ENCODE measurements at regions not wholly inside any gene's neighbourhood (a gene's known extent, or its start where the extent isn't known, plus 50 kb on each side); places are given as distances from the start of the nearest gene placed in this dataset.

DNA sequence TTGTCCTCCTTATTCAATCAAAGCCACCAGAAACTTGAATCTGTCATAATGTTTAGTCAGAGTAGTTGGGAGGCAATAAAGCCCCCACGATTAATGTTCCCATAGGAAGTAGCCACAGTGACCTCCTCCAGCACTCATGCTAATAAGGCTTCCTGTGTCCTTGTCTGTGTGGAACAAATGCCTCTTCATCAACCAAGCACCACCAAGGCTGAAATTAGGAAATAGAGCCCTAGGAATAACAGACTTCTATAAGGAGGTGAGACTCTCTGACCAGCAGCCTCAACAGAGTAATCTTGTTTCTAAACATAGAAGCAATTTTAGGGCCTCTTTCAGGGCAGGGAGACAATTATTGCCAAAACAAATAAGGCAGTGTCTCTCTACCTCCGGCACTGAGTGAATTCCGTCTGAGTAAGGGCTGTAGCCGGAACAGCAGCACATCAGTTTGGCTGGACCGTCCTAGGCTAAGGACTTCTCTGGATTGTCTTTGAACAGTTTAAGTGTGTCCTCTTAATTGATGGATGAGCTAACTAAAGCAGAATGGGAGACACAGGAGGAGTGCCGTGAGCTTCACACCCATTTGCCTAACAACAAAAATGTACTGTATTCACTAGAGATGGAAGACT, 329.2 kb upstream of the HAND2 start:
- no peaks in the 10 kb centered on the region for H3K79me2 ChIP-seq (ENCODE audit: control insufficient read depth, insufficient read depth, low read length, unreplicated experiment)
- no peaks in the 10 kb centered on the region for H3K4me1 ChIP-seq (ENCODE audit: control insufficient read depth, insufficient read depth, low read length, unreplicated experiment)
- H2AFZ ChIP-seq (ENCODE audit: low read length, unreplicated experiment) = no peak overlapping the region
- H3K27me3 ChIP-seq (ENCODE audit: insufficient read depth, low read length) = no peaks in the 10 kb centered on the region
- no peak overlapping the region for H3K27ac ChIP-seq (ENCODE audit: low read depth, low read length)
- no peaks in the 10 kb centered on the region for H3K36me3 ChIP-seq (ENCODE audit: insufficient read depth, low read length)
- H3K4me3 ChIP-seq (ENCODE audit: low read depth, low read length) = no peak overlapping the region

DNA sequence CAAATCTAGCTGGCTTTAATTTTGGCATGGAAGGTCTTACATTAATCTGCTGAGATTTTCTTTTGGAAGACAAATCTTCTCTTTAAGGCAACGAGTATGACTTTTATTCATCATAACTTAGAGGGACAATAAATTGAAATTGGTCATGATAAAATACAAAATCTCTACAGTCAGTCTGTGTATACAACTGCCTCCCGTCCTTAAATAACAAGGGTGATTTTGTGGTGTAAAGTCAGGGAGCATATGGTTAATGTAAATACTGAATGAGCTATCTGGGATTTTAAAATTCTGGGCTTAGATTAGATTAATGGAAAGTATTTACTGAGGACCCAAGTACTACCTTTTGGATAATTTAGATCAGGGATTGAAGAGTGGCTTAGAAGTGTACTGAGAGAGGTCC, 328.4 kb upstream of the HAND2 start:
- Histone ChIP-seq H3K27ac (ENCODE audit: low read depth, low read length) (no peak overlapping the region), H3K27me3 (ENCODE audit: insufficient read depth, low read length) (no peaks in the 10 kb centered on the region), H3K79me2 (ENCODE audit: control insufficient read depth, insufficient read depth, low read length, unreplicated experiment) (no peaks in the 10 kb centered on the region), H3K4me3 (ENCODE audit: low read depth, low read length) (no peak overlapping the region), H3K4me1 (ENCODE audit: control insufficient read depth, insufficient read depth, low read length, unreplicated experiment) (no peaks in the 10 kb centered on the region), H3K36me3 (ENCODE audit: insufficient read depth, low read length) (no peaks in the 10 kb centered on the region), H2AFZ (ENCODE audit: low read length, unreplicated experiment) (no peak overlapping the region)

DNA sequence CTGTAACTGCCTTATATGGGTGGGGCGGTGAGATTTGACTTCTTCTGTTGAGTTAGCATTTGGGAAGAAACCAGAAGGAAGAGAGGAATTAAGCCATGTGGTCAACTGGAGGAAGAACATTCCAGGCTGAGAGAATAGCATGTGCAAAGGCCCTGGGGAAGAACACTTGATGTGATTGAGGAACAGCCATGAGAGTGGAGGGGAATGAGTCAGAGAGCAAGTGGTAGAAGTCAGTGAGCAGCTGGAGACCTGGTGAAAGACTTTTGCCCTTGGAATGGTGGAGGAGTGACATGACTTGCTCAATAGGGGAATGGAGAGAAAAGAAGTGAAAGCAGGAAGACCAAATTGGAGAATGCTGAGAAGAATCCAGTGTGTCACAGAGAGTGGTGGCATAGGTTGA, 327.8 kb upstream of the HAND2 start:
- no peaks in the 10 kb centered on the region for H3K27me3 ChIP-seq (ENCODE audit: insufficient read depth, low read length)
- no peak overlapping the region for H3K27ac ChIP-seq (ENCODE audit: low read depth, low read length)
- no peaks in the 10 kb centered on the region for H3K36me3 ChIP-seq (ENCODE audit: insufficient read depth, low read length)
- H3K79me2 ChIP-seq (ENCODE audit: control insufficient read depth, insufficient read depth, low read length, unreplicated experiment) = no peaks in the 10 kb centered on the region
- no peaks in the 10 kb centered on the region for H3K4me1 ChIP-seq (ENCODE audit: control insufficient read depth, insufficient read depth, low read length, unreplicated experiment)
- H2AFZ ChIP-seq (ENCODE audit: low read length, unreplicated experiment) = no peak overlapping the region
- H3K4me3 ChIP-seq (ENCODE audit: low read depth, low read length) = no peak overlapping the region

DNA sequence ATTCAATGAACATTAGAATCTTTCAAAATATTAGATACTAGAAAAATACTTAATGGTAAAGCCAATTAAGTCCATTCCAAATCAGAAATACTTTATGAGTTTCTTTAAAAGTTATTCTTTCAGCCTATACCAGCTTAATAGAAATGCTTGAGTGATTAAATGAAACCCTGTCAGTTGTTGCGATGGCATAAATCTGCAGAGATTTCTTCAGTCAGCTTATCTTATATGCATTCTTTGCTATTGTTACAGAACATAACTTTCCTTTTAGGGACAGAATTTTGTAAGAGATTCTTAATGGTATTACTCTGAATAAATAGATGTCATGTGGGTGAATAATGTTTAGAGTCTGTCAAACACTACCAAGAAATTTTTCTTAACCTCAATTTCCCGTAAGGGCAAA, 325.0 kb upstream of the HAND2 start:
- Histone ChIP-seq H2AFZ (ENCODE audit: low read length, unreplicated experiment) (no peak overlapping the region), H3K27ac (ENCODE audit: low read depth, low read length) (no peak overlapping the region), H3K4me1 (ENCODE audit: control insufficient read depth, insufficient read depth, low read length, unreplicated experiment) (no peaks in the 10 kb centered on the region), H3K36me3 (ENCODE audit: insufficient read depth, low read length) (no peaks in the 10 kb centered on the region), H3K27me3 (ENCODE audit: insufficient read depth, low read length) (no peaks in the 10 kb centered on the region), H3K4me3 (ENCODE audit: low read depth, low read length) (no peak overlapping the region), H3K79me2 (ENCODE audit: control insufficient read depth, insufficient read depth, low read length, unreplicated experiment) (no peaks in the 10 kb centered on the region)

DNA sequence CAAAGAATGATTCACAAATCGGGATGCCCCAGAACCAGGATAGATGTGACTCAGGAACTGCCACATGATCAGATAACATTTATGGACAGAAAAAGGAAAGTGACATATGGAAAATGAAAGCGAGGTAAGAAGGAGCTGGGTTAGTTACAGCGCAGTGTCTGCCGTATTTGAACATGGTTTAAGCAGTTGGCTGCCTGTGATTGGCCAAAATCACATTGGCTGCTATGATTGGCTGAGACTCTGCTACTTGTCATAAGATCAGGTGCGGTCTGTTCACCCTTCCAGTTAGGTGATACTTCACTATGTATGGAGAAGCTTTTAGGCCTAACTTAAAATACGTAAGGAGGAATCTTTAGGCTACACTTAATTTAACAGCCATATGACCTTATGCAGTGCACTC, 322.7 kb upstream of the HAND2 start:
- no peak overlapping the region for H3K27ac ChIP-seq (ENCODE audit: low read depth, low read length)
- H3K4me3 ChIP-seq (ENCODE audit: low read depth, low read length) = no peak overlapping the region
- no peaks in the 10 kb centered on the region for H3K79me2 ChIP-seq (ENCODE audit: control insufficient read depth, insufficient read depth, low read length, unreplicated experiment)

DNA sequence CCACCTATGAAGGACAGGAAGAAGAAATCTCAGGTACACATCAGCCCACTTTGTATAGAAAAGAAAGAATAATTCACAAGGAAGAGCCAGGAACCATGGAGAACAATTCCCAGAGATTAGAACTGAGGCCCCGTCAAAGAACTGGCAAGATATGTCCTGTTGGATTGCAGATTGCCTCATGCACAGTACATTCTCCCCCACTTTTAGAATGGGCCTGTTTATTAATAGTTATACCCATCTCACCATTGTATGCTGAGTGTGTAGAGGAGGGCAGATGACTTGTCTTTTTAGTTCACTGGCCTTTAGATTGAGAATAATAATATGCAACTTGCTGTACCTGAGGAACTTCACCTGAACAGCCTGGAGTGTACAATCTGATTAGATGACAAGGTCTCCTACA, 315.6 kb upstream of the HAND2 start:
- Histone ChIP-seq H3K4me1 (ENCODE audit: control insufficient read depth, insufficient read depth, low read length, unreplicated experiment) (no peaks in the 10 kb centered on the region), H3K36me3 (ENCODE audit: insufficient read depth, low read length) (no peaks in the 10 kb centered on the region), H3K4me3 (ENCODE audit: low read depth, low read length) (no peak overlapping the region), H2AFZ (ENCODE audit: low read length, unreplicated experiment) (no peak overlapping the region), H3K27ac (ENCODE audit: low read depth, low read length) (no peak overlapping the region), H3K79me2 (ENCODE audit: control insufficient read depth, insufficient read depth, low read length, unreplicated experiment) (no peaks in the 10 kb centered on the region), H3K27me3 (ENCODE audit: insufficient read depth, low read length) (no peaks in the 10 kb centered on the region)

More for the DNA sequence above, 322.7 kb upstream of the HAND2 start:
- Histone ChIP-seq H3K36me3 (ENCODE audit: insufficient read depth, low read length) (no peaks in the 10 kb centered on the region), H2AFZ (ENCODE audit: low read length, unreplicated experiment) (no peak overlapping the region), H3K27me3 (ENCODE audit: insufficient read depth, low read length) (no peaks in the 10 kb centered on the region), H3K4me1 (ENCODE audit: control insufficient read depth, insufficient read depth, low read length, unreplicated experiment) (no peaks in the 10 kb centered on the region)

DNA sequence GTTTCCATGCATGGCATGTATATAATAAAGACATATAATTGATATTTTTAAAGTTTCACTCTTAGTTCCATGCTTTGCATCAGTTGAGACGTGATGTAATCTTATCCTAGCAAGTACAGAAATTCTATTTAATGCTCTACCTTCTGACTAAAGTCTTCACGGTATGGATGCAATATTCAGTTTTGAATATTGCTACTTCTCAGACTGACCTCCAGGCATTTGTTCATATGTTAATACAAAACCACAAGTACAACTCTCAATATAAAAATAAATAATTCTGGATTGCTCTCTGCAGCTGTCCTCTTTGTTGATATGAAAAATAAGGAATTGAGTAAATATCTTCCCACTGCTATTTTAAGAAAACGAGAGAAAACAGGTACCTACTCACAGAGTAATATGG, 309.8 kb upstream of the HAND2 start:
- H3K79me2 ChIP-seq (ENCODE audit: control insufficient read depth, insufficient read depth, low read length, unreplicated experiment) = no peaks in the 10 kb centered on the region
- no peaks in the 10 kb centered on the region for H3K36me3 ChIP-seq (ENCODE audit: insufficient read depth, low read length)
- no peak overlapping the region for H2AFZ ChIP-seq (ENCODE audit: low read length, unreplicated experiment)
- no peaks in the 10 kb centered on the region for H3K27me3 ChIP-seq (ENCODE audit: insufficient read depth, low read length)
- H3K4me1 ChIP-seq (ENCODE audit: control insufficient read depth, insufficient read depth, low read length, unreplicated experiment) = no peaks in the 10 kb centered on the region
- no peak overlapping the region for H3K4me3 ChIP-seq (ENCODE audit: low read depth, low read length)
- H3K27ac ChIP-seq (ENCODE audit: low read depth, low read length) = no peak overlapping the region

DNA sequence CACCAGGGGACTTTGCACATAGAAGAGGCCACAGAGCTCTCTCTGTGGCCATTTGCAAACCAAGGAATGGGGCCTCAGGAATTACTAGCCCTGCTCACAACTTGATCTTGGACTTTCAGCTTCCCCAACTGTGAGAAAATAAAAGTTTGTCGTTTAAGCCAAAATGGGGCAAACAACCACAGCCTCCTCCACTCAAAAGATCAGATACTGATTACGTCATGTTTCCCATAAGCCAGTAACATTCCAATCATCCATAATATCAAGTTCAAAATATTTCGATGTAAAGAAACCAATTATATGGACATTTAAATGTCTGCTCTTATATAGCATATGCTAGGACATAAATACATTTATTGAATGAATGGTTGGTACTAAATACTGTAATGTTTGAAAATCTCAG, 307.5 kb upstream of the HAND2 start:
- Histone ChIP-seq H3K4me3 (ENCODE audit: low read depth, low read length) (no peak overlapping the region), H3K27me3 (ENCODE audit: insufficient read depth, low read length) (no peaks in the 10 kb centered on the region), H3K79me2 (ENCODE audit: control insufficient read depth, insufficient read depth, low read length, unreplicated experiment) (no peaks in the 10 kb centered on the region), H3K27ac (ENCODE audit: low read depth, low read length) (no peak overlapping the region), H3K36me3 (ENCODE audit: insufficient read depth, low read length) (no peaks in the 10 kb centered on the region), H3K4me1 (ENCODE audit: control insufficient read depth, insufficient read depth, low read length, unreplicated experiment) (no peaks in the 10 kb centered on the region), H2AFZ (ENCODE audit: low read length, unreplicated experiment) (no peak overlapping the region)

DNA sequence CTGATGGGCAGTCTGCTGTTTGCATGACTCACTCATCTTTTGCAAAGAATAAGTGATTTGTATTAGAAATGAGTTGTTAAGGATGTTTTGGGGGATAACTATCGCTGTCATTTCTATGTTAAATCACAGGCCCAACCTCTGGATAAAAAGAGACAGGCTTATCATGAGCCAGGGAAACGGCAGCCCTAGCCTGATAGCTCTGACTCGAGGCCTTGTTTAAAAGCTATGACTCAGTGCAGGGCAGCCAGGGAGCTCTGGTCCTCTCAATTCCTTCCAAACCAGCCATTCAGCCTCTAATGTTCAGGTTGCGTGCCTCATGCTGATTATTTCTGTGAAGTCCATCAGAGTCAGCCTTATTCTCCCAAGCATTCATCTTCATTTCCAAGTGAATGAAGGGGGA, 305.9 kb upstream of the HAND2 start:
- no peaks in the 10 kb centered on the region for H3K36me3 ChIP-seq (ENCODE audit: insufficient read depth, low read length)
- no peak overlapping the region for H3K4me3 ChIP-seq (ENCODE audit: low read depth, low read length)
- H3K79me2 ChIP-seq (ENCODE audit: control insufficient read depth, insufficient read depth, low read length, unreplicated experiment) = no peaks in the 10 kb centered on the region
- no peaks in the 10 kb centered on the region for H3K27me3 ChIP-seq (ENCODE audit: insufficient read depth, low read length)
- H2AFZ ChIP-seq (ENCODE audit: low read length, unreplicated experiment) = peak overlapping the region; percentile 53
- H3K4me1 ChIP-seq (ENCODE audit: control insufficient read depth, insufficient read depth, low read length, unreplicated experiment) = no peaks in the 10 kb centered on the region
- H3K27ac ChIP-seq (ENCODE audit: low read depth, low read length) = no peak overlapping the region

DNA sequence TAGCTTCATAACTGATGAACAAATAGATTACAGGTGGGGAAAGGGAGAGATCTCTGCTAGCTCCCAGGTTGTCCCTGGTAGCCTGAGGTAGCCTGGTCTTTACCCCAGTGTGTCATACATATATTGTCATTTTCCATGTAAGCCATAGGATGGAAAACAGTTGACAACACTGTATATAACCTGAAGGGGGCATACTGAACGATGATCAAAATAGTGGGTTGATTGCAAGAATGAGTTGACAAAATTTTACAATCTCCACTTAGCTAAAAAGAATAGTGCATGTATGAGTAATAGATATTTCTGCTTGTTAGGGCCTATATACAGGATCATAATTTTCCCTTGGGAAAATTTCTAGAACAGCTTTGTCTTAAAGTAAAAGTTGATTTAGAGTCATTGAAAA, 304.1 kb upstream of the HAND2 start:
- H3K27me3 ChIP-seq (ENCODE audit: insufficient read depth, low read length) = no peaks in the 10 kb centered on the region
- no peaks in the 10 kb centered on the region for H3K79me2 ChIP-seq (ENCODE audit: control insufficient read depth, insufficient read depth, low read length, unreplicated experiment)
- H3K4me1 ChIP-seq (ENCODE audit: control insufficient read depth, insufficient read depth, low read length, unreplicated experiment) = no peaks in the 10 kb centered on the region
- H3K27ac ChIP-seq (ENCODE audit: low read depth, low read length) = no peak overlapping the region
- H2AFZ ChIP-seq (ENCODE audit: low read length, unreplicated experiment) = no peak overlapping the region
- H3K4me3 ChIP-seq (ENCODE audit: low read depth, low read length) = no peak overlapping the region
- H3K36me3 ChIP-seq (ENCODE audit: insufficient read depth, low read length) = no peaks in the 10 kb centered on the region

DNA sequence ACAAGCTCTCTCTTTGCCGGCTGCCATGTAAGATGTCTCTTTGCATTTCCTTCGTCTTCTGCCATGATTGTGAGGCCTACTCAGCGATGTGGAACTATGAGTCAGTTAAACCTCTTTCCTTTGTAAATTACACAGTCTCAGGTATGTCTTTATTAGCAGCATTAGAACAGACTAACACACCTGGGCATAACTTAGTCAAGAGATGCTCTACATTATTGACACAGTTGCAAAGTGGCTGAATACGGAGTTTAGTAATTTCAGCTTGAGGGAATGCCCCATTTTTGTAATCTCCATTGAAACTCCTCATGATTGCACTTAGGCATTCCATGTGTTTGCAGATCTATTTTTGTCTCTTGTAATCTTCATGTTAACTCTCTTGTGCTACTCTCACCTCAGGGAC, 299.5 kb upstream of the HAND2 start:
- Histone ChIP-seq H3K79me2 (ENCODE audit: control insufficient read depth, insufficient read depth, low read length, unreplicated experiment) (no peaks in the 10 kb centered on the region), H3K27ac (ENCODE audit: low read depth, low read length) (no peak overlapping the region), H3K36me3 (ENCODE audit: insufficient read depth, low read length) (no peaks in the 10 kb centered on the region), H2AFZ (ENCODE audit: low read length, unreplicated experiment) (no peak overlapping the region), H3K27me3 (ENCODE audit: insufficient read depth, low read length) (no peaks in the 10 kb centered on the region), H3K4me1 (ENCODE audit: control insufficient read depth, insufficient read depth, low read length, unreplicated experiment) (no peaks in the 10 kb centered on the region), H3K4me3 (ENCODE audit: low read depth, low read length) (no peak overlapping the region)

Measured in ACC112 (cell line).